ENCODE measurements at regions not wholly inside any gene's neighbourhood (a gene's known extent, or its start where the extent isn't known, plus 50 kb on each side); places are given as distances from the start of the nearest gene placed in this dataset.

DNA sequence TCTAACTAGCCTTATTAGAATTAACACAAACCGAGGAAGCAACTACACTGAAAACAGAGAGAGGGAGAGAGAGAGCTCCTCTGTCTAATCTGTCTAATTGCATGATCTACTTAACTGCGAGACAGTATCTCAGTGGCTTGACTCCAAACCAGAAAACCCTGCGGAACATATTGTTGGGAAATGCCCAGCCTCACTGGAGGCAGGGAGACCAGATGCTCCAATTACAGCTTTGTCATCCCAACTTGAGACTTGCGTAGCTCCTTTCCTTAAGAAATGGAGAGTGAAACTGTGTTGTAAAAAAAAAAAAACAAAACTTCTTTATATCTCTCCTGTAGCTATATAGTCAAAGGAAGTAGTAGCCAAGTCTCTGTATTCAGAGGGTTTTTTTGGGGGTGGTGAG lies 52.0 kb upstream of the ZNRF2 start:
- TF ChIP-seq CTCF (IDR thresholded peaks at IDR 0.05) = no peak
- TF ChIP-seq POLR2A (IDR thresholded peaks at IDR 0.05) = no peak

All from testis (tissue), 2 donors.